Ramos (cell line): ENCODE measurements at regions not wholly inside any gene's neighbourhood (a gene's known extent, or its start where the extent isn't known, plus 50 kb on each side); places are given as distances from the start of the nearest gene placed in this dataset.
"Not testable (repeated sequence)": the region's sequence is repeated elsewhere in the genome, so short reads cannot be mapped to it uniquely, and the experiment has no call there.

Experiments used
- in situ Hi-C: fragments of 300-500 bp; cut with MboI; formaldehyde crosslinking; loops from one replicate; pipeline ENCODE4 v1.14.3; 2022; ENCODE audit warnings: low sequenced_read_pairs; ENCODE audit not compliant: unreplicated experiment

DNA sequence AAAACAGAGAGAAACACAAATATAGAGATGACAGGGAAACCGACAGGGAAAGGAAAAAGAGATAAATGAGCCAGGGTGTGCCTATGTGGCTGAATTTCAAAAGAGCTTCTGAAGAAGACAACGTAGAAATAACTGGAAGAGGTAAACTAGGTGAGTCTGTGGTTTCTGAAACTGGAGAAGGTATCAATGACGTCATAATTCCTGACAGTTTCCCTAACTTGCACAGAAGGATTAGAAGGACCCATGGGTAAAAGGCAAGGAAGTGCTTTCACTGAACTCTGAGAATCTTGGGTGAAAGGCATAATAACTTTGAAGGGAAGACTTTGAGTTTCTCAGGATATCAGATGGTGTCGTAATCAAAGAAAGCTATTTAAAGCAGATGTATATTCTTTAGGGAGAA is 790.8 kb upstream of the NUDT12 start:
- in situ Hi-C loops = no loop called here

DNA sequence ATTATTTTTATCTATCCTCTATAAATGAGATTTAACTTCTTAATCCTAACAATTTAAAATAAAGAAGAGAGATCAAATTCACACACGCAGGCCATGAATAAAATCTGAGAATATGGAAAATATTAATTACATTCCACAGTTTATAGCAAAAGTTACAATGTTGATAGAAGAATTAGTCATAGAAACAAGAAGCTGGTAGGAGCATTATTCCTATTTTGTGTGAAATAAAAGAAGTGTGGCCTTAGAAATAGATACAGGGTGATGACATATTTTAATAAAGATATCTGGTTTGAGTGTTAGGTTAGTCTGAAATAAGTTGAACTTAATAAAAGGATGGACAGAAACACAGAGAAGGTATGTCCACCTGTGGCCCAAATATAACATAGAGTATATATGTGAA is 790.4 kb upstream of the NUDT12 start:
- in situ Hi-C loops = no loop called here

DNA sequence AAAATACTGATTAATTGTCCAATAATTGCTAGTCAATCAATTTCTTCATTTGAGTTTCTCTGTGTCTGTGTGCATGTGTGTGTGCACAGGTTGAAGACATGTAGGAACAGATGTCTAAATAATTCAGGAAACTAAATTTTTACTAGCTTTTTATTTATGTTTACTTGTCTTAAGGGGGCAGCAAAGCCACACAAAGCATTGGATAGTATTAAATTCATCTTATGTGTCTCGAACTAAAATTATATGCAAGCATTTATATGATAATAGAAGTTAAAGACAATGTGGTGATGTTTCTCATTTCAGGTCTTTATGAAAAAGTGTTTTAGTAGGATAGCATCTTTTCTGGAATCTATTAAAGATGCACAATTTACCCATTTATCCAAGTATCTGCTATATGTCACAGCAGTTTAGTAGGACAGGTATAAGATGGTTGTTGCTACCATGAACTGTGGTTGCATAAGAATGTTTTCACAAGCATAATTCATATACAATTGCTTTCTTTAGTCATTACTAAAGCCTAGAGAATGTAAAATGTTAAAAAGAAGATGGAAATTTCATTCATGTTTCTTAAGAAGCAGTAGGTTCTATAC is 784.6 kb upstream of the NUDT12 start:
- in situ Hi-C loops = no loop called here

DNA sequence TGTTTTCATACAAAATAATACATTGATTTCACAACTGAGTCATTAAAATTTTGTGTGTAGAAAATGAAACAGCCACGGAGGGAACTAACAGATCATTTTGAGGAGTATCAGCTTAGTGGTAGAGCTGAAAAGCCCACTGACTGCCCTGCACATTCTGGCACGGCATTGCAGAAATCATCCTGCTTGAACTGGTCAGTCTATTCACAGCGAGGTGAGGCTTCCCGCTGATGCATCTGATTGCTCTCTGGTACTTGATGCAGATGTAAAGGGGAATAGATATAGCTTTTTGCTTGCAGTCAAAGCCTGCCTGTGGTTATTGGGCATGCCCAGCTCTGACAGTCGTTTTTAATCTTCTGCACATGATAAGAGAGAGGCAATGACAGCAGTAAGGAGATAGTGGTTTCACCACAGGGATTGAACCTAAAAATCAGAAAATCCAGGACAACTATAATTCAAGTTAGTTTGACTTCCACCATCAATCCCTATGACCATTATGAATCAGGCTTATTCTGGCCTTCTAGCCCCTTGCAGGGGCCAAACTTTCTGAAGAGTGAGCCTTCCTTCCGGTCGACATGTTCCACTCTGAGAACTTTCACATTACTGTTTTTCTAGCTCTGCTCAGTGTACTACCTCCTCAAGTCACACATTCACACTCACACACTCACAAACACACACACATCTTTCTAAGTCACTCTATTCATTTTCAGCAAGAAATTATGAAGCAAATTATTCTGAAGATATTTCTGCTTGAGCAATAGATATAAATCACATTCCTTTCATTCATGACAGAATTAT is 782.8 kb upstream of the NUDT12 start:
- in situ Hi-C loops = no loop called here

- in situ Hi-C loops = no loop called here
Measured at GRCh38 chr5:104344809-104345208, 782.2 kb upstream of the NUDT12 start.

GRCh38 chr5:104327801-104328200 is 765.2 kb upstream of the NUDT12 start:
- in situ Hi-C loops = no loop called here

- in situ Hi-C loops = no loop called here
Measured at GRCh38 chr5:104326966-104327365, 764.4 kb upstream of the NUDT12 start.

GRCh38 chr5:104325356-104325755 is 762.8 kb upstream of the NUDT12 start:
- in situ Hi-C loops = no loop called here

- in situ Hi-C loops = not testable (repeated sequence)
Measured at GRCh38 chr5:104316676-104317075, 754.1 kb upstream of the NUDT12 start.

DNA sequence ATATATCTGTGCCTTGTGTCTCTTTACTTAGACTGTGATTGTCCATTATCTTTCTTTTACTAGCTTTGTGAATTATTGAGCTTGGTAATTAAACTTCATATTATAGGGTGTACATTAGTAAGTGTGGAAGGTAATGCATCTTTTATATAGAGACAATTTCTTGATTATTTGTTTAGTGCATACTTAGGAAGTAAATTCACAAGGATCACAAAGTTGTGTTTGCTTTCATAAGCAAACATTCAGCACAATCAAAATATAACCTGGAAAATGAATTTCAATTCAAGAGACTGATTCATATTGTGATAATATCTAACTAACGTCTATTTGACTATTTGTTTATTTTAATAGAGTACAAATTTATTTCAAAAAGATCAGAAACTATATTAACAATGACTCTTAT is 749.9 kb upstream of the NUDT12 start:
- in situ Hi-C loops = no loop called here

- in situ Hi-C loops = no loop called here
Measured at GRCh38 chr5:104305602-104306001, 743.0 kb upstream of the NUDT12 start.

GRCh38 chr5:104299998-104300706 is 737.6 kb upstream of the NUDT12 start:
- in situ Hi-C loops = no loop called here

DNA sequence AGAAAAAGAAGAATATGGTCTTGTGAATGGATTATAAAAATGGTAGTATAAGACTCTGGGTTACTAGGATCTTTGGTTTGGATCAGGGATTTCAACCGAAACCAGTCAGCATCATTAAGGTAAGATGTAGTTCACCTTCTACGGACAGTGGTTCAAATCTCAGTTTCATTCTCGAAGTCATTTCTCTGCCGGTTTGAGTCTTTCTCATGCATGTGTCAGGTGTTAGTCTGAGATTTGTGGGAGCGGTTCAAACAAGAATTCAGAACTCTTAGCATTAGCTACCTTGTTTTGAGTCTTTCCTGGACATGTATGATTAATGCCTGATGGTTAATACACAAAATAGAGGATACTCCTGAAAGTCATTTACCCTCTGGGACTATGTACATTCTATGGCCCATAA is 735.9 kb upstream of the NUDT12 start:
- in situ Hi-C loops = no loop called here

- in situ Hi-C loops = no loop called here
Measured at GRCh38 chr5:104297076-104297475, 734.5 kb upstream of the NUDT12 start.

- in situ Hi-C loops = no loop called here
Measured at GRCh38 chr5:104295991-104296390, 733.4 kb upstream of the NUDT12 start.

DNA sequence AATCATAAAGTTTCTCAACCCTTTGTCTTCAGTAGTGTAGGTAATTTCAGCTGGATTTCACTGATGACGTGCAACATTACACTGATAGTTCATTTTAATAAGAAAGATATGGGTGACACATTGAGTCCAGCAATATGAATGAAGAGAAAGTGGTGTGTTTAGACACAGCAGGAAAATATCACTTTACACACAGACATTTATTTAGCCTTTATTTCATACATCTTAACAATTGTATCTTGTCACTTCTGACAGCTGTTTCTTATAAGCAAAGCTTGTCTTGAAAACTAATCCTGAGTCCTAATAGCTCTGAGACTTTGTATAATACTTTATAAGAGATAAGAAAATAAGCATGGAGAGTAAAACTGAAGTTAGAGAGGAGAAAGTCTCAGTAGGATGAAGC is 720.5 kb upstream of the NUDT12 start:
- in situ Hi-C loops = no loop called here

GRCh38 chr5:104273725-104274124 is 711.1 kb upstream of the NUDT12 start:
- in situ Hi-C loops = no loop called here

DNA sequence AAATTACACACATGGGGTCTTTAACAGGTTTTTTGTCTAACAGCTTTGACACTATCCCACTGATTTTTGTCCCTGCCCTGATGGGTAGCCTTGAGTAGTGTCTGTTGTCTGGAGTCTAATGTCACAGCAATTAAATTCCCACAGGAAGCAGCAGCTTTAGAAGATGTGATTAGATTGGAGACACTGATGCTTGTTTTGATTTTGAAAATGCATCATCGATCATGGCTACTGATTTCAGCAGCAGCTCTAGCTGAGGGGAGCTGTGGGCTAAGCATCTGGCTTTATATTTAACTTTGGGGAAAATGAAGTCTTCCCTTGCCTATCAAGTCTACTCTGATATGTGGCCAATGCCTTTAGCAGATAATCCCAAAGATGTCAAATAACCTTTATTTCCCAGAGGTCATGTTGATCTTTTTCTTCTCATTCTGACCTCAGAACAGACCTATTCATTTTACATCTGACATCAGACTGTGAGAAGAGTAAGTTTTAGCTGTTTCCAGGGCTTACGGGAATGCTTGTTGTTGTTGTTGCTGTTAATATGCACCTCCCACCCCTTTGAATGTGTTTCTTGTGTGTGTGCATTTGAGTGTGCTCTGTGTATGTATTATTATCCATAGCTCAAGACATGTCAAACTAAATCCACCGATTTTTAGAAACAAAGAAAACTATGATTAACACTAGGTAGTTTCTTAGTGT is 704.9 kb upstream of the NUDT12 start:
- in situ Hi-C loops = no loop called here

- in situ Hi-C loops = no loop called here
Measured at GRCh38 chr5:104266161-104266560, 703.6 kb upstream of the NUDT12 start.

DNA sequence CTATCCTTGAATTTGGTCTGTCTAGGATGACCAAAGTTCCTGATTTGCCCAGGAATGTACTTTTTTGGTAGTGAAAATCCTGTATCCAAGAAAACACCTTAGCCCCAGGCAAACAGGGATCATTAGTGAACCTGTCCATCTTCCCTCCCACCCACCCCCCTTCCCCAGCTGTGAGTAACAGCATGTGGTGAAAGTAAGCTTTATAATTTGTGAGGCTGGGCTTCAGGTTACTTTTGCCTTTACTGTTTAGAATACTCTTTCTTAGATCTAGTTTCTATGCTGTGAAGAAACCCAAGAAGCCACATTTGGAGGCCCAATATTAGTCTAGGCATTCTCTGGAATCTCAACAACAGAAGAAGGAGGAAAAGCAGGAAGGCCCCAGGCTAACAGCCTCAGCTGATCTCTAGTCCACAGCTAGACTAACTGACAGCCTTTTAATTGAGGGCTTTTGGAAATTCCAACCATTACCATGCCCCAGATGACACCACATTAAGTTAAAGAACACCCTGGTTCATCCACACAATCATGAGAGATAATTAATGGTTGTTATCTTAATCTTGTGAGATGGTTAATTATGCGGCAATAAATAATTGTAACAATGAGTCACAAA is 703.0 kb upstream of the NUDT12 start:
- in situ Hi-C loops = no loop called here
